ENCODE measurements at regions not wholly inside any gene's neighbourhood (a gene's known extent, or its start where the extent isn't known, plus 50 kb on each side); places are given as distances from the start of the nearest gene placed in this dataset.

GRCh38 chrX:42615161-42615563 lies 162.8 kb downstream of the PPP1R2C start:
- Histone ChIP-seq H3K9me3 (no peaks in the 10 kb centered on the region), H3K27me3 (no peaks in the 10 kb centered on the region), H3K27ac (no peak overlapping the region), H3K4me3 (no peak overlapping the region), H3K4me1 (no peaks in the 10 kb centered on the region), H3K36me3 (no peaks in the 10 kb centered on the region)
- no peak for DNase-seq (ENCODE audit: extremely low spot score in 2 of 2)
- TF ChIP-seq POLR2A (IDR thresholded peaks at IDR 0.05) (no peak), CTCF (IDR thresholded peaks at IDR 0.05) (no peak), POLR2AphosphoS5 (IDR thresholded peaks at IDR 0.05; ENCODE audit: insufficient read depth in 1 of 2, low read depth in 1 of 2) (no peak)
- intact Hi-C loops (cut with DNase I) = no loop called here

GRCh38 chrX:42606591-42606990 lies 171.4 kb downstream of the PPP1R2C start:
- Histone ChIP-seq H3K4me1 (no peaks in the 10 kb centered on the region), H3K9me3 (no peaks in the 10 kb centered on the region), H3K36me3 (no peaks in the 10 kb centered on the region), H3K4me3 (no peak overlapping the region), H3K27ac (no peak overlapping the region), H3K27me3 (no peaks in the 10 kb centered on the region)
- no peak for DNase-seq (ENCODE audit: extremely low spot score in 2 of 2)
- no peak for TF ChIP-seq POLR2AphosphoS5 (IDR thresholded peaks at IDR 0.05; ENCODE audit: insufficient read depth in 1 of 2, low read depth in 1 of 2)
- TF ChIP-seq CTCF (IDR thresholded peaks at IDR 0.05) = no peak
- no peak for TF ChIP-seq POLR2A (IDR thresholded peaks at IDR 0.05)
- intact Hi-C loops (cut with DNase I) = no loop called here

- no peak for DNase-seq (ENCODE audit: extremely low spot score in 2 of 2)
- Histone ChIP-seq H3K4me3 (no peak overlapping the region), H3K27ac (no peak overlapping the region), H3K27me3 (no peaks in the 10 kb centered on the region), H3K36me3 (no peaks in the 10 kb centered on the region), H3K9me3 (no peaks in the 10 kb centered on the region), H3K4me1 (no peaks in the 10 kb centered on the region)
- TF ChIP-seq POLR2AphosphoS5 (IDR thresholded peaks at IDR 0.05; ENCODE audit: insufficient read depth in 1 of 2, low read depth in 1 of 2) (no peak), POLR2A (IDR thresholded peaks at IDR 0.05) (no peak), CTCF (IDR thresholded peaks at IDR 0.05) (no peak)
- intact Hi-C loops (cut with DNase I) = no loop called here
Measured at GRCh38 chrX:42604302-42604701, 173.7 kb downstream of the PPP1R2C start.

- DNase-seq (ENCODE audit: extremely low spot score in 2 of 2) = no peak
- no peaks in the 10 kb centered on the region for H3K27me3 ChIP-seq
- H3K36me3 ChIP-seq = no peaks in the 10 kb centered on the region
- TF ChIP-seq POLR2AphosphoS5 (IDR thresholded peaks at IDR 0.05; ENCODE audit: insufficient read depth in 1 of 2, low read depth in 1 of 2) (no peak), CTCF (IDR thresholded peaks at IDR 0.05) (no peak), POLR2A (IDR thresholded peaks at IDR 0.05) (no peak)
- no peaks in the 10 kb centered on the region for H3K9me3 ChIP-seq
- no peak overlapping the region for H3K4me3 ChIP-seq
- intact Hi-C loops (cut with DNase I) = no loop called here
- no peak overlapping the region for H3K27ac ChIP-seq
- no peaks in the 10 kb centered on the region for H3K4me1 ChIP-seq
Measured at GRCh38 chrX:42603016-42603415, 174.9 kb downstream of the PPP1R2C start.

- TF ChIP-seq POLR2A (IDR thresholded peaks at IDR 0.05) = no peak
- TF ChIP-seq POLR2AphosphoS5 (IDR thresholded peaks at IDR 0.05; ENCODE audit: insufficient read depth in 1 of 2, low read depth in 1 of 2) = no peak
- TF ChIP-seq CTCF (IDR thresholded peaks at IDR 0.05) = no peak
- intact Hi-C loops (cut with DNase I) = no loop called here
- H3K27me3 ChIP-seq = no peaks in the 10 kb centered on the region
Measured at GRCh38 chrX:42602566-42602965, 175.4 kb downstream of the PPP1R2C start.

More at GRCh38 chrX:42602566-42602965, 175.4 kb downstream of the PPP1R2C start:
- no peak overlapping the region for H3K4me3 ChIP-seq
- no peaks in the 10 kb centered on the region for H3K36me3 ChIP-seq
- no peaks in the 10 kb centered on the region for H3K9me3 ChIP-seq
- H3K27ac ChIP-seq = no peak overlapping the region
- DNase-seq (ENCODE audit: extremely low spot score in 2 of 2) = no peak
- no peaks in the 10 kb centered on the region for H3K4me1 ChIP-seq

Data from vagina (tissue), 2 donors.